GM18868 (cell line): ENCODE measurements at regions not wholly inside any gene's neighbourhood (a gene's known extent, or its start where the extent isn't known, plus 50 kb on each side); places are given as distances from the start of the nearest gene placed in this dataset.
A peak's percentile ranks its signal among the peaks of the same experiment; 100 is the strongest.

Experiments used
- ATAC-seq: cut with Tn5 transposase; IDR thresholded peaks from one replicate; pipeline ENCODE4 v1.9.1; 2021; ENCODE audit warnings: mild to moderate bottlenecking, moderate library complexity; ENCODE audit not compliant: unreplicated experiment

DNA sequence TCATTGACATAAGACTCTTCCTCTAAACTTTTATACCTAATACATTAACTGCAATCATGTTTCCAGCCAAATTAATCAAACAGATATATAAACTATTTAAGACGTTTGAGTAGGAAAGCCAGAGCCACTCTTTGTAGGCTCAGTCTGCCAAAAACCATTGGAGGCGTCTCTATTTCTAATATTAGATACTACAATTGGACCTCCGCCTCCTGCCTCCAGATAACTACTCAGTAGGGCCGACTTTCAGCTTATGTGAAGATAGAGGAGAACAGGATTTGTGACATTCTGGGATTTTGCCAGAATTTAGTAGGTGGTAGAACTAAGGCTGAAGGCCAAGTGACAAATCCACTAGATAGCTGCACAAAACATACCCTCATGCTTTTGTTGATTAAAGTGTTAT, 463.0 kb downstream of the CETN3 start:
- ATAC-seq, result no peak

DNA sequence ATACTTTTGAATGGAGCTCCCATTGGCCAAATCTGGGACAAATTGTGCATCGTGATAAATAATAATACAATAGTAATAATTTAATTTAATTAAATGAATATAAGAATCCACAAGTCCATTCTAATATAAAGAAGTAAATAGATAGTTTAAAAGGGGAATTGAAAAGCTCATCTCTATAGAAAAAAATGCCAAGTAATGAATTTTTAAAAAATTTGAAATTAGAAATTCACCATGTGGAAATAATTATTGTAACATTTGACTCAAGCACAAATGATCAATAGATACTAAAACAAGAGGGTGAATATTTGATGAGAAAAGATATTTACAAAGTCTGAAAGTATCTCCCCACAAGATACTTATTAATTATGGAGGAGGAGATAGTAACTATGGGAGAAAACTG, 467.4 kb downstream of the CETN3 start:
- no peak for ATAC-seq

GRCh38 chr5:89936576-89936975, 473.0 kb downstream of the CETN3 start:
- ATAC-seq, result no peak

DNA sequence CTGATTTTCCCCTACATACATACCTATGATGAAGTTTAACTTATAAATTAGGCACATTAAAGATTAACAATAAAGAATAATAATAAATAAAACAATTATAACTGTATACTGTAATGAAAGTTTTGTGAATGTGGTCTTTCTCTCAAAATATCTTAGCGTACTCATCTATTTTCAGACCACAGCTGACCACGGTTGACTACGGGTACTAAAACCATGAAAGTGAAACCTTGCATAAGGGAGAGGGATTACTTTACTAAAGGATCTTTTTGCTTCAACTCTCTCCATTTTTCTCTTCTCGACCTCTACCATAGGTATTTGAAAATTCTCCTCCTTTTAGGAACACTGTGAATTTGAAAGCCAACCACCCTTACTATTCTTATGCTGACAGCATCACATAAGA, 475.5 kb downstream of the CETN3 start:
- peak; percentile 31 for ATAC-seq

- no peak for ATAC-seq
These were observed 476.8 kb downstream of the CETN3 start for GRCh38 chr5:89932771-89933181.

DNA sequence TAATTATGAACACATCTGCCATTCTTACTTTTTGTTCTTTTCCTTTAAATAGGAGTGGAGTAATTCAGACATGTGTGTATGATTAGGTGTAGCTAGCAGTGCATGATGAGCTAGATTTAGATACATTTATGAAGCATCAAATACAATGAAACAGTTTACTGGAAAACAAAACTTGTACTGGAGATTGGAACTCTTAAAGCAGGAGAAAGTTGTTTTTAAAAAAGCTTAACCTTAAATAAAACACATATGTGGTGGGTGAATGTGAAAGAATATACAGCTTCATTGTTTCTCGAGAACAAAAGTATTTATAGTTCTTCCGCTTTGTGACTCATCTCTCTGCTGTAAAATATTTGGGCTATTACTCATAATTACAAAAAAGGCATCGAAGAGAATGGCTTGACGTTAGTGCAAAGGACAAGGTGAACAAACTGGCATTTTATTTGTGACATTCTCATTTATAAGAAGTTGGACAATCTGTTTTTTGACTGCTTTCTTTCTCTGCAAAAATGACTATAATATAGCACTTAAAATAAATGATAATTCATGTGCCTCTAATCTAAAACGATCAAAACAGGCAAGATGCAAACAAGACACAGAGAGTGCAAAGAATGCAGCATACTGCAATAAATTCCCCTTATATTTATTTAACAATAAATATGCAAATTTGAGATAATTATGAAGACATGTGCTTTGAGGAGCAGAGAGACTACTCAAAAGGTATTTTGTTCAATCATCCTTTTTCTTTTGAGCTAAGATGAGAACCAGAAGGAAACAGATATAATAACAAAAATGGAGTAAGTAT, 478.8 kb downstream of the CETN3 start:
- ATAC-seq, result peak; percentile 91

GRCh38 chr5:89929834-89930233, 479.7 kb downstream of the CETN3 start:
- no peak for ATAC-seq

DNA sequence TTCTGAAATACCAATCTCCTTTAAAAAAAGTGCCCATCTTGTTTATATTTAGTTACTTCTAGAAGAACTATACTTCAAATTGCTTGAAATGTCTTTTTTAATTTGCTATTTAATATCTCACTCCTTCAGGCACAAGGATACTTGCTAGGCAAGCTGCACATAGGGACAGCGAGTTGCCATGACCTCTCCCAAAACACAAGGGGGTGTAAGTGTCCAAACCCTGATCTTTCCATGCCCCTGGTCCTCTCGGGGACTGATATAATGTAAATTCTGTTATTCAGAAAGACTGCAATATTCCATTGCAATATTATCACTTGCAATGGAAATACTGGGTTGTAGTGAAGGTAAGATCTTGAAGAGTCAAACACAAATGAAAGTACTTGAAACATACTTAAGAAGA, 480.4 kb downstream of the CETN3 start:
- ATAC-seq, result no peak

DNA sequence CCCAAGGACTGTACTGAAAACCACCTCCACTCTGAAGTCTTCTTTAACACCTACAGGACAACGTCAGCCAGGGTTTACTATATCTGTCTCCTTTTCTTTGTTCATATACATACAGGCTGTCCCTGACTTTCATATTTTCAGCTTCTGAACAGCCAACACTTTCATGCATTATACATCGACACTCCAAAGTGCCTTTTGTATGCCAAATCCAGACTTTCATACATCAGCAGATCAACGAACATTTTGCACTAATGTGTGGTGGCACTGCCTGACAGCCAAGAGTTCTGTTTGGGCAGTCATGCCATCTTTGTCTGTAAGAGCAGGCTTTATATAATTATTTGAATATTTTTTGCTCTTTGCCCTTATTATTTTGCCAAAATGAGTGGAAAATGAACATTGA, 487.4 kb downstream of the CETN3 start:
- no peak for ATAC-seq

DNA sequence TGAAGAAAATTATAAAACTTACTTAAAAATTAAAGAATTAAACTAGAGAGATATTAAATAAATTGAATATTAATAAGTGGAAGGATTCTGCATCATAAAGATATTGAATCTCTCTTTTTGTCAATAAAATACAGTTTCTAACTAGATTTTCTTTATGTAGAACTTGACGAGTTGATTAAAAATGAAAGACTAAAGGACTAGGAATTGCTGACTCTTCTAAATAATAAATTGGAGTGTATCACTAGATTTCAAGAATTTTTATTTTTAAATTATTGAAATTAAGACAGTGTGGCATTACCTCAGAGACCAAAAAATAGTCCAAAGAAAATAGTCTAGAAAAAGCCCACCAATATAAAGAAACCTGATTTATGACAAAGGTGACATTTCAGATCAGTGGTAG, 492.4 kb downstream of the CETN3 start:
- ATAC-seq, result no peak

DNA sequence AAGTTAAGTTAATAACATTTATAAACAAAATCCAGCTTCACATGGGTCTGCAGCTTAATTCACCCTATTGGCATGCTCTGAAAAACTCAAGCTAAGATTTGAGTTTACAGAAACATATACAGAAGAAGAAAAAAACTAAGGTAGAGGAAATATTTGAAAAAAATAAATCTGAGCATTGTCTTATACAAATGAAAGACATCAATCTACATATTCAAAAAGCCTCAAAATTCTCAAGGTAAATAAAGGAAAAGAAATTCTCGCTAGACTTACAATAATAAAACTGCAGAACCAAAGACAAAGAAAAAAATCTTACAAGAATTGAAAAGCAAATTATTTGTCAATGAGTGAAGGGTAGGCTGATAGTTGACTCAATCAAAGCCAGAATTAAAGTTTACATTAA, 493.4 kb downstream of the CETN3 start:
- ATAC-seq, result no peak

GRCh38 chr5:89908876-89909275, 500.7 kb downstream of the CETN3 start:
- ATAC-seq, result no peak

- ATAC-seq, result no peak
These were observed 505.1 kb downstream of the CETN3 start for GRCh38 chr5:89904442-89904841.

DNA sequence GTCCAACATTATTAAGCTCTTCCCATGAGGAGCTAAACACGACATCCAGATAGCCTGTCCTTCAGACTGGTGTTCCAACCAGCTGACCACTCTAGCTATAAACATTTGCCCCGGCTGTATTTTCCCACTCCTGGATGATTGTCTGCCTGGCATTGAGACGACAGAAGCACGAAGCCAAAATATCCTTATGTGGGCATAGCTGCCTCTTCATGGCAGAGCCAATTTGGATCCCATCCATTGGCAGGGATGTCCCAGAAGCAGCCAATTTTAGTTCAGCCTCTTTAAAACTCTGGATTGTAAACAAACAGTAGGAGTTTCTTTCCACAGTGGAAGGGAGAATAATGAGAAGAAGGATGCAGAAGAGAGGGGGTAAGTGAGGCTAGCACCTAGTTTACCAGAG, 507.6 kb downstream of the CETN3 start:
- no peak for ATAC-seq

GRCh38 chr5:89901346-89901745, 508.2 kb downstream of the CETN3 start:
- no peak for ATAC-seq

GRCh38 chr5:89900346-89900745, 509.2 kb downstream of the CETN3 start:
- ATAC-seq, result no peak

GRCh38 chr5:89899559-89899958, 510.0 kb downstream of the CETN3 start:
- ATAC-seq, result no peak

GRCh38 chr5:89893546-89893945, 516.0 kb downstream of the CETN3 start:
- no peak for ATAC-seq

GRCh38 chr5:89885670-89886069, 523.9 kb downstream of the CETN3 start:
- no peak for ATAC-seq

DNA sequence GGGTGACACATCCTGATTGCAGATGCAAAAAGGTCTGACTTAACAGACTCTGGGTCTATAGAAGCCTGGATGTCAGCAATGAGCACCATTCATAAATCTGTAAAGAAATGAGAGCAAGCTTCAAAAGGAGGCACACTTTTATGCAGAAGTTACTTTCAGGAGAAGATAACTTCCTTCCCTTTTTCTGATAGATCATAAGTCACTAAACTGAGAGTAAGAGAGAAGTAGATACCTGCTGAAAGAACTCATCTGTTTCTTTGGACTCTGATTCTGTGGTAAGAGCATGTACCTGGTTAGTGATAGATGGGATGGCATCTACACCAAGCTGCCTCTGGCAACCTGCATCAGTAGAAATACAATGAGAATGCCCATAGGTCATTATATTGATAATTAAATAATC, 525.6 kb downstream of the CETN3 start:
- no peak for ATAC-seq

DNA sequence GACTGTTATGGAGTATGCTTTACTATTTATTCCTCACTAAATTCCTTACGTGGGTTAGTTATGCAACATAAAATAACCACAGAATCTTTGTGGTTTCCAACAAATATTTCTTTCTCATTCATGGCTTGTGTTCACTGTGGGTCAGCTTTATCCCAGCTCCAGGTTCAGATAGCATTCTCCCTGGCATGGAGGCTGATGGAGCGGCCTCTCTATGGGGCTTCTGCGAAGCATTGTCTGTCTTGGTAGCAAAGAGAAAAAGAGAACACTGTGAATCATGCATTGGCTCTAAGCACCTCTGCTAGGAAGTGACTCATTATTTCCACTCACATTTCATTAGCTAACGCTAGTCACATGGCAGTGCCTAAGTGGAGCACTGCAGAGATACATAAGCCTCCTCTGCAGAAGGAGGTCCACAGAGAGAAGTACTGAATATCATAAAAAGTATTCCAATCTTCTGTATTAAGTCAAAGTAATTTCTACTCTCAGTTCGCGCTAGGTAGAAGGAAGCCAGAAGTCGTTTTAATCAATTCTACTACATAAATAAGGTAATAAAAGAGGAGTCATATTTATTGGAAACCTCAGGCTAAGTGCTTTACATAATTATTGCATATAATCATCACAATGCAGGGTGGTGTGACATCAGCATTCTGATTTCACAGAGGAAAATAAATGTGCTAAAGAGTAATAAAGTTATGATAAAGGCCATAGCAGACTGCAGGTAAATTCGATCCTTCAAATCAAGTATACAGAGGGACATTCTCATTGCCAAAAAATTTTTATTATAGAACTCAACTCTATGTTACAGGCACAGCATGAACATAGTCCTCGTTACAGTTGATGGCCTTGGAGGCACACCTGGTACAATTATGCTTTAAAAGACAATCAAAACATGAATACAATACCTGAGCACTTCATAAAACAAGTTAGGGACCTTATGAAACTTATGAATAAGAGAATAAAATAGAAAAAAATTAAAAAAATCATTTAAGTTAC, 531.1 kb downstream of the CETN3 start:
- ATAC-seq, result no peak

DNA sequence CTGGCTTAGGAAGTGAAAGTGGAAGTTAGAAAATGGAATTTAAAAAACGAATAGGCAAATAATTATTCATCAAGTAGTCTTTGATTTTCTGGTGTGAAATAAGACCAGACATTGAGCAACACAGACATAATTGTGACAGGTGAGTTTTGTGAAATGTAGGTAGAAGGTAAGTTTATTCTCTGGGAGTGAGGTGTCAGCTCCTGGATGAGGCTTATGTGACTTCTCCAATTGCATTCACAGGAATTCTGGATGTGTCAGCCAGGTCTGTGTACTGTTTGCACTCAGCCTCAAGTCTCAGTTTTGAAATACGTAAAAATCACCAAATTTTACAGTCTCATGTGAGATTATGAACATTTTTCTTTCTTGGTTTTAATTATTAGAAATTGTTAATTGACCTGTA, 537.6 kb downstream of the CETN3 start:
- ATAC-seq, result no peak
